Choroid plexus epithelial cell (primary cell): ENCODE measurements at regions not wholly inside any gene's neighbourhood (a gene's known extent, or its start where the extent isn't known, plus 50 kb on each side); places are given as distances from the start of the nearest gene placed in this dataset.

ENCODE experiments used
- DNase-seq: peaks from one replicate; pipeline ENCODE4 v3.0.0-alpha.2; 2010; ENCODE audit warnings: low read depth
- H3K4me3 ChIP-seq: 2 replicates; pipeline ENCODE4 v1.5.1; 2011; ENCODE audit warnings: low read depth, mild to moderate bottlenecking, control low read depth, low read length, moderate library complexity
- TF ChIP-seq, protein P1 (sequence below): conservative IDR thresholded peaks from 2 replicates; pipeline ENCODE4 v1.5.1; 2011; ENCODE audit warnings: low read depth, mild to moderate bottlenecking, control low read depth, inconsistent platforms, low read length, moderate library complexity

- TF ChIP-seq, protein P1, sequence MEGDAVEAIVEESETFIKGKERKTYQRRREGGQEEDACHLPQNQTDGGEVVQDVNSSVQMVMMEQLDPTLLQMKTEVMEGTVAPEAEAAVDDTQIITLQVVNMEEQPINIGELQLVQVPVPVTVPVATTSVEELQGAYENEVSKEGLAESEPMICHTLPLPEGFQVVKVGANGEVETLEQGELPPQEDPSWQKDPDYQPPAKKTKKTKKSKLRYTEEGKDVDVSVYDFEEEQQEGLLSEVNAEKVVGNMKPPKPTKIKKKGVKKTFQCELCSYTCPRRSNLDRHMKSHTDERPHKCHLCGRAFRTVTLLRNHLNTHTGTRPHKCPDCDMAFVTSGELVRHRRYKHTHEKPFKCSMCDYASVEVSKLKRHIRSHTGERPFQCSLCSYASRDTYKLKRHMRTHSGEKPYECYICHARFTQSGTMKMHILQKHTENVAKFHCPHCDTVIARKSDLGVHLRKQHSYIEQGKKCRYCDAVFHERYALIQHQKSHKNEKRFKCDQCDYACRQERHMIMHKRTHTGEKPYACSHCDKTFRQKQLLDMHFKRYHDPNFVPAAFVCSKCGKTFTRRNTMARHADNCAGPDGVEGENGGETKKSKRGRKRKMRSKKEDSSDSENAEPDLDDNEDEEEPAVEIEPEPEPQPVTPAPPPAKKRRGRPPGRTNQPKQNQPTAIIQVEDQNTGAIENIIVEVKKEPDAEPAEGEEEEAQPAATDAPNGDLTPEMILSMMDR: no peak
- no peak overlapping the region for H3K4me3 ChIP-seq
- no peak for DNase-seq
Measured at GRCh38 chr10:44850356-44850934, 60.7 kb upstream of the TMEM72 start.

- DNase-seq: no peak
- TF ChIP-seq, protein P1: no peak
- no peak overlapping the region for H3K4me3 ChIP-seq
Measured at GRCh38 chr10:44851413-44851812, 59.7 kb upstream of the TMEM72 start.

GRCh38 chr10:44851881-44852280, 59.3 kb upstream of the TMEM72 start:
- no peak overlapping the region for H3K4me3 ChIP-seq
- DNase-seq: no peak
- TF ChIP-seq, protein P1: no peak

- TF ChIP-seq, protein P1: peak; percentile 66
- H3K4me3 ChIP-seq: no peak overlapping the region
- DNase-seq: peak; percentile 65
Measured at GRCh38 chr10:44853148-44853734, 57.9 kb upstream of the TMEM72 start.

DNA sequence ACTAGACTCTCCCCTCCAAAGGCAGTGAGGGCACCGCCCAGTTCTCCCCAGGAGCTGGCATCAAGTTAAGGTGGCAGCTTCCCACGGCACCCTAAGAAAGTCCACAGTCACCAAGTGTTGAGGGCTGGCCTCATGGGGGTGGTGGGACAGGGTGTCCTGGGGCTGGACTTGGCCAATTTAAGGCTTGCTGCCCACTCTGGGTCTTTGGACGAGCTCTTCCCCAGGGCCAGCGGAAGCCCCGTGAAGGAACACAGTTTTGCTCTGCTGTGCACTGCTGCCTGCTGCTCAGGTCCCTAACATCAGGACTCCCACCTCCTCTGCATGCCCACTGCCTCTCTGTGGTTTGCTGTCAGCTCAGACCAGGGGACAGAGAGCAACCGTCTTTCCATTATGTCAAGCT, 57.3 kb upstream of the TMEM72 start:
- no peak overlapping the region for H3K4me3 ChIP-seq
- TF ChIP-seq, protein P1: no peak
- no peak for DNase-seq

GRCh38 chr10:44854693-44855350, 56.3 kb upstream of the TMEM72 start:
- TF ChIP-seq, protein P1: no peak
- no peak overlapping the region for H3K4me3 ChIP-seq
- no peak for DNase-seq

- no peak for DNase-seq
- H3K4me3 ChIP-seq: no peak overlapping the region
- TF ChIP-seq, protein P1: no peak
Measured at GRCh38 chr10:44856696-44857095, 54.4 kb upstream of the TMEM72 start.
